Astrocyte (in vitro differentiated cells and primary cell): ENCODE measurements at regions not wholly inside any gene's neighbourhood (a gene's known extent, or its start where the extent isn't known, plus 50 kb on each side); places are given as distances from the start of the nearest gene placed in this dataset.

ENCODE experiments used
- EZH2 ChIP-seq: IDR thresholded peaks from 2 replicates; pipeline ENCODE4 v1.6.1; 2012; ENCODE audit warnings: mild to moderate bottlenecking, low read length, inconsistent platforms; ENCODE audit not compliant: insufficient read depth
- TF ChIP-seq, protein P1 (sequence below): IDR thresholded peaks from 2 replicates; pipeline ENCODE4 v1.5.1; 2011; ENCODE audit warnings: low read depth, mild to moderate bottlenecking, inconsistent platforms, low read length, moderate library complexity; ENCODE audit not compliant: insufficient read depth

DNA sequence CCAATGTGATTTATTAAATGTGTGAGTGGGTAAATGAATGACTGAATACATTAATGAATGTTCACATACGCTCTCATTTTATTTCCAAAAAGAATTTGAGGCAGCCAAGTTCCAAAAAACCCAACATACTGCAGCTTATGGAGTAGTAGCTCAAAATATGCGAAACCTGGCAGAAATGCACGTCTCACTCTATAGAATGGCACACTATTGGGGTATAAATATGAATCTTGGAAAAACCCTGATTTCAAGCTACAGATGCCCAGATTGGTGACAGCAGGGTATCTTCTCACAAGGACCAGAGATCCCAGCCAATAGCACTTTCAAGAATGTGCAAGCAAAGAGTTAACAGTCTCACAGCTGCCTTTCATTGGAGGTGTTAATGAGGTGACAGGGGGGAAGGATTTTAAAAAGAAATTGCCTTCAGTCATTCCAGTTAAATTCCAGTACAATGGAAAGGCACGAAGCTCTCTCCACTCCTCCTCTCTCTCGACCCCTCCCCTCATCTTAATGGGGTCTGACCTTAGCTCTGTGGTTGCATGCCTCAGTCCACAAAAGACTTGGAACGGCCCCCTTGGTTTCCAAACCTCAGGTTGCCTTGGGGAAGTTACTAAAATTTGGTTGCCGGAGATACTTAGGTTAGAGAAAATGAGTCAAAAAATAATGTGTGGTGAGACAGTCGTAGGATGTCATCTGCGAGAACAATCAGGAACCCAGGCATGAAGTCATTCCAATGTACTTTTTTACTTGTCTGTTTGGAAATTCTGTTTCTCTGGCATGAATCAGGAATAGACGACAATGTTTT lies 307.4 kb downstream of the NFIB start:
- TF ChIP-seq, protein P1, sequence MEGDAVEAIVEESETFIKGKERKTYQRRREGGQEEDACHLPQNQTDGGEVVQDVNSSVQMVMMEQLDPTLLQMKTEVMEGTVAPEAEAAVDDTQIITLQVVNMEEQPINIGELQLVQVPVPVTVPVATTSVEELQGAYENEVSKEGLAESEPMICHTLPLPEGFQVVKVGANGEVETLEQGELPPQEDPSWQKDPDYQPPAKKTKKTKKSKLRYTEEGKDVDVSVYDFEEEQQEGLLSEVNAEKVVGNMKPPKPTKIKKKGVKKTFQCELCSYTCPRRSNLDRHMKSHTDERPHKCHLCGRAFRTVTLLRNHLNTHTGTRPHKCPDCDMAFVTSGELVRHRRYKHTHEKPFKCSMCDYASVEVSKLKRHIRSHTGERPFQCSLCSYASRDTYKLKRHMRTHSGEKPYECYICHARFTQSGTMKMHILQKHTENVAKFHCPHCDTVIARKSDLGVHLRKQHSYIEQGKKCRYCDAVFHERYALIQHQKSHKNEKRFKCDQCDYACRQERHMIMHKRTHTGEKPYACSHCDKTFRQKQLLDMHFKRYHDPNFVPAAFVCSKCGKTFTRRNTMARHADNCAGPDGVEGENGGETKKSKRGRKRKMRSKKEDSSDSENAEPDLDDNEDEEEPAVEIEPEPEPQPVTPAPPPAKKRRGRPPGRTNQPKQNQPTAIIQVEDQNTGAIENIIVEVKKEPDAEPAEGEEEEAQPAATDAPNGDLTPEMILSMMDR, result no peak
- TF ChIP-seq EZH2, result no peak
